Left ventricle myocardium inferior (tissue), 1 donor: ENCODE measurements at regions not wholly inside any gene's neighbourhood (a gene's known extent, or its start where the extent isn't known, plus 50 kb on each side); places are given as distances from the start of the nearest gene placed in this dataset.

Experiments
- DNase-seq: peaks from one replicate; pipeline ENCODE4 v3.0.0-alpha.2; 2020
- H3K27ac ChIP-seq: fragments of 200-600 bp; replicated peaks from 2 replicates; pipeline ENCODE4 v1.8.0; 2021
- H3K27me3 ChIP-seq: fragments of 200-600 bp; 2 replicates; pipeline ENCODE4 v1.8.0; 2021; ENCODE audit warnings: low read depth
- H3K36me3 ChIP-seq: fragments of 200-600 bp; 2 replicates; pipeline ENCODE4 v1.8.0; 2021
- H3K4me1 ChIP-seq: fragments of 200-600 bp; 2 replicates; pipeline ENCODE4 v1.8.0; 2021
- H3K4me3 ChIP-seq: fragments of 200-600 bp; 2 replicates; pipeline ENCODE4 v1.8.0; 2021; ENCODE audit warnings: mild to moderate bottlenecking, moderate library complexity
- H3K9me3 ChIP-seq: fragments of 200-600 bp; replicated peaks from 2 replicates; pipeline ENCODE4 v1.8.0; 2021
- CTCF ChIP-seq: fragments of 200-600 bp; IDR thresholded peaks from 2 replicates; pipeline ENCODE4 v1.8.0; 2021; ENCODE audit warnings: antibody characterized with exemption, mild to moderate bottlenecking, borderline replicate concordance
- intact Hi-C: fragments of 100-400 bp; cut with micrococcal nuclease; formaldehyde crosslinking; loops from one replicate; pipeline ENCODE4 v1.11.0; 2022
- donor health status: DM: no; HTN: yes; CAD: no; lungs with severe emphysema.

GRCh38 chr15:93614386-93615104 is 525.5 kb upstream of the RGMA start:
- Histone ChIP-seq H3K27me3 (no peaks in the 10 kb centered on the region), H3K27ac (peak overlapping the region; percentile 69), H3K4me1 (peaks cover 8% of the 10 kb centered on the region), H3K4me3 (no peak overlapping the region), H3K36me3 (no peaks in the 10 kb centered on the region), H3K9me3 (no peaks in the 10 kb centered on the region)
- intact Hi-C loops: no loop called here
- DNase-seq: peak; percentile 75
- no peak for TF ChIP-seq CTCF

GRCh38 chr15:93613386-93613785 is 524.4 kb upstream of the RGMA start:
- no peaks in the 10 kb centered on the region for H3K36me3 ChIP-seq
- no peaks in the 10 kb centered on the region for H3K27me3 ChIP-seq
- H3K27ac ChIP-seq: peak overlapping the region; percentile 69
- H3K4me1 ChIP-seq: peaks cover 8% of the 10 kb centered on the region
- no peaks in the 10 kb centered on the region for H3K9me3 ChIP-seq
- intact Hi-C loops: no loop called here
- no peak for DNase-seq
- no peak overlapping the region for H3K4me3 ChIP-seq
- TF ChIP-seq CTCF: no peak

- Histone ChIP-seq H3K4me3 (no peak overlapping the region), H3K36me3 (no peaks in the 10 kb centered on the region), H3K27me3 (no peaks in the 10 kb centered on the region), H3K27ac (peak overlapping the region; percentile 69), H3K4me1 (peaks cover 8% of the 10 kb centered on the region), H3K9me3 (no peaks in the 10 kb centered on the region)
- intact Hi-C loops: no loop called here
- DNase-seq: no peak
- TF ChIP-seq CTCF: no peak
Measured at GRCh38 chr15:93612953-93613352, 523.9 kb upstream of the RGMA start.

GRCh38 chr15:93610944-93611343 is 521.9 kb upstream of the RGMA start:
- H3K4me3 ChIP-seq: no peak overlapping the region
- H3K9me3 ChIP-seq: no peaks in the 10 kb centered on the region
- no peaks in the 10 kb centered on the region for H3K36me3 ChIP-seq
- no peaks in the 10 kb centered on the region for H3K4me1 ChIP-seq
- H3K27me3 ChIP-seq: peaks cover 7% of the 10 kb centered on the region
- intact Hi-C loops: no loop called here
- H3K27ac ChIP-seq: no peak overlapping the region
- no peak for TF ChIP-seq CTCF
- no peak for DNase-seq

- no peak for TF ChIP-seq CTCF
- peaks cover 15% of the 10 kb centered on the region for H3K27me3 ChIP-seq
- no peak for DNase-seq
- H3K4me3 ChIP-seq: no peak overlapping the region
- no peak overlapping the region for H3K27ac ChIP-seq
- no peaks in the 10 kb centered on the region for H3K36me3 ChIP-seq
- H3K9me3 ChIP-seq: no peaks in the 10 kb centered on the region
- intact Hi-C loops: no loop called here
- no peaks in the 10 kb centered on the region for H3K4me1 ChIP-seq
Measured at GRCh38 chr15:93608643-93609148, 519.7 kb upstream of the RGMA start.
